ENCODE measurements at regions not wholly inside any gene's neighbourhood (a gene's known extent, or its start where the extent isn't known, plus 50 kb on each side); places are given as distances from the start of the nearest gene placed in this dataset.
A peak's percentile ranks its signal among the peaks of the same experiment; 100 is the strongest.
"Not testable (repeated sequence)": the region's sequence is repeated elsewhere in the genome, so short reads cannot be mapped to it uniquely, and the experiment has no call there.

DNA sequence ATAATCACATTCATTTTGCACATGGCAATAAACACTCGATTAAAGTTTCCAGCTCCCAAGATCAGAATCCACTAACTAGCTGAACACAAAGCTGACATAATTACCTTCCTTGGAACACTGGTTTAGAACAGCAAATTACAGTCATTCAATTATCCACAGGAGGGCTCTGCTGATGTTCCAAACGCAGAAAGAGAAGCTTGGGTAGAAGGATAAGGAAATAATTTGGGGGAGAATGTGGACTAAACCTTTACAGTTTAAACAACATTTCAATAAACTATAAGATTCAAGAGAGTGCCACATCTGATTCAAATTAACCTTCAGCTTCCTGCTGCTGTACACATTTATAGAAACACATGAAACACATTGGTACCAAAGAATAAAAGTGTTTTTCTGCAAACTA lies 67.8 kb upstream of the ARL4C start:
- DNase-seq (ENCODE audit: low read depth): peak; percentile 26

DNA sequence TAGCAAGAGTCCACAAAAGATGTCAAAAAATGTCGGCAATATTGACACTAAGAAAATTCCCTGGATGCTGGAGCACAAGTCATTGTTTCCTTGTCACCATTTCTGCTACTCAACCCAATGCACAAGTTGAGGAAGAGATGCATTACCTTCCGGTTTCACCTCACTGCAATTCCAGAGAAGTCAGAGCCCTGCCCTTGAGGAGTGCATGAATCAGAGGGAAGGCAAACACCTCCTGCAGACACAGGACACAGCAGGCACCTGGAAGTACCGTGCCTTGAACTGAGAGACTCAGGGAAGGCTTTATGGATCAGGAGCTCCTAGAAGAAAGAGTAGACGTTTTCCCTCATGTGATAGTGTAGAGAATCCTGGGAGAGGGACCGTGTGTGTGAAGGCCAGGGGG lies 62.7 kb upstream of the ARL4C start:
- DNase-seq (ENCODE audit: low read depth): no peak

DNA sequence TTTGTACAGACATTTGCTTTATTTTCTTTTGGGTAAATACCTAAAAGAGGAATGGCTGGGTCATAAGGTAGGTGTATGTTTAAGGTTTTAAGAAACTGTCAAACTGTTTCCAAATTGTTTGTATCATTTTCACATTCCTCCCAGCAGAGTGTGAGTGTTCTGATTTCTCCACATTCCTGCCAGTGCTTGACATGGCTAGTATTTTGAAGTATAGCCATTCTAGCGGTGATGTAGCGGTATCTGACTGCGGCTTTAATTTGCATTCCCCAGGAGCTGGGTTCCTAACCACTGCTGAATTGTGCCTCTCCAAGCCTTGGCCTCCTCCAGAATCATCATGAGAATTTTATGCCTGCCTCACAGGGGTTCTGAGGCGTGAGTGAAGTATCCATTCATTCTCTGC lies 61.8 kb upstream of the ARL4C start:
- peak; percentile 29 for DNase-seq (ENCODE audit: low read depth)

DNA sequence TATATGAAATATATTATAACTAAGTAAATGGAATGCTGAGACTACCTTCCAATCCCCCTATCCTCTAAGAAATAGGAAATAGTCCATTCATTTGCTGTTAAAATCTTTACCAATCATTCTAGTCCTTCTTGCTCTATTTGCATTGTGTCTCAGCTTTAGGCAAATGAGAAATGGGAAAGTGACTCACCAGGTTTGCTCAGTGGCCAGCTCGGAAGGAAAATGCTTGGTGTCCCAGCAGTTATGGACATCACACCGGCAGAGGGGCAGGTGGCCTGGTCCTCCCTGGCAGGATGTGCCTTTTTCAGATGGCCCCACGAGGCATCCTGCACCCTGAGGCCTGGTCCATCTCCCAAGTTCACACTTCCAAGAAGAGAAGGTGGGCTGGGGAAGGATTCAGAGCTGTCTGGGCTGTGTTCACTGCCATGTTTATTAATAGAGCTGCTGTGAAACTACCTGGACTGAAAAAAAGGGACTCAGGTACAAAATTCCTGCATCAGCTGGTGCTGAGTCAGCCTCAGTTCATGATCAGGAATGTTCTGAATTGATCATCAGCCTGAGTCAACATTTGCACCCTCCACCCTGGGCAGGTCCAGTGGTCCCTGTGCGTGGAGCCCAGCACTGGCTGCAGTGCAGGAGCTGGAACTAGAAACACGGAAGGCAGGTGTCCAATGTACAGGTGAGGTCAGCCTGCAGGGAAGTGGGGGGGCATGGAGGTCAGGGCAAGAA lies 60.1 kb upstream of the ARL4C start:
- no peak for DNase-seq (ENCODE audit: low read depth)

DNA sequence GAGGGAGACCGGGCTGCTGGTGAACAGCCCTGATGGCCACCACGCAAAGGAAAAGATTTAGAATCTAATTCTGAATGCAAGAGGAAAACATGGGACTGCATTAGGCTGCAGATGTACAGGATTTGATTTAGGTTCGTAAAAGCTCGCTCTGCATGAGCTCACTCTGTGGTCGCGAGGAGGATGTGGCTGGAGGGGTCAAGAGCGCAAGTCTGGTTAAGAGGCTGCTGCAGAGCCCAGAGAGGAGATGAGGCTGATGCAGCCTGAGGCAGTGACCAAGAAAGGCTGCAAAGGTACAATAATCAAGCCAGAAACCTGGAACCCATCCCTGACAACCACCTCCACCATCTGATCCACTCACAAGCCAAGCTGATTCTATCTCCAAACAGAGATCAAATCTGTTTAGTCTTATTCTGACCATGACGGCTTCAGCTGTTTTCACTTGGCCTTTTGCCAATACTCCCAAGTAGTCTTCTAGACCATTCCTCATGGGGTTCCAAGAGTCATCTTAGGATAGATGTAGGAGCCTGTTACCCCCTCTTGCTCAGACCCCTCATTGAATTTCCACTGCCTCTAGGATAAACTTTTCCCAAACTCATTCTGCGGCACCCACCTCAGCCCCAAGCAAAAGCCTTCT lies 58.9 kb upstream of the ARL4C start:
- peak; percentile 23 for DNase-seq (ENCODE audit: low read depth)

DNA sequence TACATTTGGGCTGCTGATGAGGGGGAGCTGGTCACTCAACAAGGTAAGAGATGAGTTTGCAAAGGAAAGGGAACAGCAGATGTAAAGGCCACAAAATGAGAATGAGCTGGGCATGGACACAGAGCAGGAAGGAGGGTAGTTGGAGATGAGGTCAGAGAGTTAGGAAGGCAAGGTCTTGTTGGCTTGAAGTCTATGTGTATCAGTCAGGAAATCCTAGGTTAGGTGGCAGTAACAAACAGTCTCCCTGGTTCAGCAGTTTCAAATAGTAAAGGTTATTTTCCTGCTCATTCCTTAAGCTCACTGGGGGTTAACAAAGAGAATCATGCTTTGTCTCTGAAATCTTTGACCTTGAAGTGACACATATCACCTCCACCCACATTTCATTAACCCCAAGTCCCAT lies 58.3 kb upstream of the ARL4C start:
- DNase-seq (ENCODE audit: low read depth): no peak

DNA sequence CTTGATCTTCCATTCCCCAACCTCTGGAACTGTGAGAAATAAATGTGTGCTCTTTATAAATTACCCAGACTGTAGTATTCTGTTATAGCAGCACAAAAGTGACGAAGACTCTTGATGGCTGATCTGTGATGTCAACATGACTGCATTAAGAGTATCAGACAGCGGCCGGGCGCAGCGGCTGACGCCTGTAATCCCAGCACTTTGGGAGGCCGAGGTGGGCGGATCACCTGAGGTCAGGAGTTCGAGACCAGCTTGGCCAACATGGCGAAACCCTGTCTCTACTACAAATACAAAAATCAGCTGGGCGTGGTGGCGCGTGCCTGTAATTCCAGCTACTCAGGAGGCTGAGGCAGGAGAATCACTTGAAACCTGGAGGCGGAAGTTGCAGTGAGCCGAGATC lies 56.3 kb upstream of the ARL4C start:
- DNase-seq (ENCODE audit: low read depth): not testable (repeated sequence)

DNA sequence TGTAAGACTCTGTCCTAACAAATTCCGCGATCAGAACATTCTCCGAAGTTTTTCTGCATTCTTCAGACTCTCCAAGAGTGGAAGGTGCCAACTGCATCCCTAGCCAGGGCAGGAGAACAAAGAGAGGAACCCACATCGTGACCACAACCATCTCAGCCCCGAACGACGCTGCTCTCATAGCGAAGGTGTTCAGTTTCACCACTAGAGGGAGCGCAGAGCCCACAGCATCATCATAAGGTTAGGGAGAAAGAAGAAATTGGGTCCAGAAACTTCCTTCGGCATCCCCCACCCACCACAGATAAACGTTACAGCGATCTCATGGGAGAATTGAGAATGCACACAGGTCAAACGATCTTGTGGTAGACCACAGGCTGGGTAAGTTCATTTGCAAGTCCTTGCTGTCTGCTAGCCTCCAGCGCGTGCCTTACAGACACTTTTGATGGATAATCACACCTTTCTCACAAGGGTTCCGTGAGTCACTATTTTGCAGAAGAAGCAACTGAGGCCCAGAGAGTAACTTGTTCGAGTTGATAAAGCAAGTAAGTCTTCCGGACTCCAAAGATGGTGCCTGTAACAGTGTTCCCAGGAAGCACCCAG lies 53.7 kb upstream of the ARL4C start:
- peak; percentile 80 for DNase-seq (ENCODE audit: low read depth)

DNA sequence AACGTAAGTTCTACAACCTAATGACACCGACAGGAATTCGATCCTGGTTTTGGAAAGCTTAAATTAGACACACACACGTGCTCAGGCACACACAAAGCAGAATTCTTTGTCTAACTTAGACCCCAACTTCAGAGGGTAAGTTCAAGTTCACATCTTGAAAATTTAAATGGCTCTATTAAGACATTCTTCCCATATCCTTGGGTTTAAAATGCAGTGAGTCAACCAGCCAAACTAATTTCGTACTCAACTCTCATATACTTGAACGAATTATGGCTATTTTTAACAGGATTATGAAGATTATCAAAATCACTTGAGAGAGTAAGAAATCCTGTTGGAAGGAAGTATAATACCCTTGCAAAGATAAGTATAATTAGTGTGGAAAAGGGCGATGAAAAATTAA lies 53.2 kb upstream of the ARL4C start:
- DNase-seq (ENCODE audit: low read depth): no peak

DNA sequence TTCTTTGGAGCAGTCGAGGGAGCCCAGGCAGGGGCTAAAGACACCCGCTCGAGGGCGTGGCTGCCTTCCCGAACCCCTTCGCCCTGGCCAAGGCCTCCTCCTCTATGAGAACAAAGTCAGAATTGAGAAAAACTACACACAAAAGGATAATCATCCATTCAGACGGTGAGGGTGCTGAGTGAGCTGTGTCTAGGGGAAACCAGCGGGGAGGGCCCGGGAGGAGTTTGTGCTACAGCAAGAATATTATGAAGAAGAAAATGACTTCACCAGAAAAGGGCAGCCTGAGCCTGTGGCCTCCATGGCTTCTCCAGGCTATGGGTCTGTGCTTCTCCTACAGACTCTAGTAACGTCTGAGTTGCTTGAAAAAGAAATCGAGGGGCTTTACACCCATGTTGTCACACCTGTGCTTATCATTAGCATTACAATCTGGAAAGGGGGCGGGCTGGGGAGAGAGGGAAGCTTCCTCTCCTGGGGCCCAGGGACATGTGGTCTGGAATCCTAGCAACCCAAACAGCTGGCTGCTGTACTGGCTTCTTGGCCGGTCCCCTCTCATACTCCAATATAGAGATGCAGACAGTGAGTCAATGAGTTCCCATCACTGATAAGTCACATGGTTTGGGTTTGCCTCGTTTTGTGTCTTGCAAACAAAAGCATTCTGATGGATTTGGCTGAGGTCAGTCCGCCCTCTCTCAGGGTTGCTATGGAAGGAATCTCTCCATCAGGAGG lies 52.0 kb upstream of the ARL4C start:
- no peak for DNase-seq (ENCODE audit: low read depth)

DNA sequence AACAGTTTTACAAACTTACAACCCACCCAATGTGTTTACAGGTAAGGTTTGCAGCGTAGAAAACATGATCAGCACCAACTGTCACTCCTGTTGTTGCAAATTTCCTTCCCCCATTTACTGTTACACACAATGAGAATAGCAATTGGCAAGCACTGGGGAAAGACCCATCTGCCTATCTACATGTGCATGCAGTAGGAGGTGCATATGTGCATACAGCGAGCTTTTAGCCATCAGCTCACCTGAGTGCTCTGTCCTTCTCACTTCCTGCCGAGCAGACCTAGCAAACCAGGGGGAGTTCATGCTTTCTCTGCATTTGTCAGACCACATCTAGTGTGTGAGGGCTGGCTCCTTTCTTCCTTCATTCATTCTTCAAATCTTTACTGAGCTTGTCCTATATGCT lies 49.9 kb upstream of the ARL4C start:
- DNase-seq (ENCODE audit: low read depth): no peak

Measured in amniotic epithelial cell (primary cell).